ENCODE measurements at regions not wholly inside any gene's neighbourhood (a gene's known extent, or its start where the extent isn't known, plus 50 kb on each side); places are given as distances from the start of the nearest gene placed in this dataset.

DNA sequence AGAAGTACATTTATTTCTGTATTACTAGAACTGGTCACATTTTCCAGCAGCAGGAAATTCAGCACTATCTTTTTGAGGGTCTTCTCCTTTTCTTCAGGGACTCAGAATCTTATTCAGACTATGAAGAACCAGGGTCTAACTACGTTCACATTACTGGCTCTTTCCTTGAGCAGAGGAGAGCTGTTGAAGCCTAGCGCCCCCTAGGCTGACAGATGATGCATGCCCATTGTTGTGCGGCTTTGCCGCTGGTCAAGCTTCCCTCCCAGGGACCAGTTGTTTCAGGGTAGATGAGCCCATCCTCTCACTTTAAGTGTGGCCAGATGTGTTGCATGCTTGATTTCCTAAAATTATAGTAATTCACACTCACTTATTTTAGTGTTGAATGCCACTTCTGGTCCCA lies 168.2 kb upstream of the PDGFD start:
- no peak for ATAC-seq

DNA sequence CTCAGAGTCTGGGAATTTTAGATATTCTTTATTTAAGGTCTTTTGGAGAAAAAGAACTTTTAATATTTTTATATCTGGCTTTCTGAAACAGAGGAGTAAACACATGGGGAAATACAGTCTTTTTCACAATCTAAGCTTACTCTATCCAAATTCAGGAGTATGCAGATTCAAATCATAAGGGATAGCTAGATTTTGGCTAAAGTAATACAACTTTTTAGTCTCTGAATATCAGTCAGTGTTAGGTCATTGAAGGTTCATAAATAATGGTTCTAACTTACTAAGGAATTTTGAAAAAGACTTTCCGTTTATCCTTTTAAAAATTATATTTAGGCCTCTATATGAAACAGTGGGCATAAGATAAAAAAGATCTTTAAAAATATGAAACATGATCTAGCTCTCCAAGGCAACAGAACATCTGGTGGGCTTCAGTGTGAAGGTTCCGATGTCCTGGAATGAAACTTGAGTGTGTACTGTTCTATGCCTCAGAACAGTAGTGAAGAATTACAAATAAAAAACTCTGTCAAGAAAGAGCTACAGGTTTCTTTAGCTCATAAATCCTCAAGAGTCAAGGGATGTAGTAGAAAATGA lies 165.2 kb upstream of the PDGFD start:
- ATAC-seq = no peak

- no peak for ATAC-seq
These were observed 164.6 kb upstream of the PDGFD start for GRCh38 chr11:104328512-104328907.

- no peak for ATAC-seq
These were observed 164.0 kb upstream of the PDGFD start for GRCh38 chr11:104327861-104328511.

- ATAC-seq = no peak
These were observed 161.1 kb upstream of the PDGFD start for GRCh38 chr11:104325093-104325492.

- ATAC-seq = no peak
These were observed 160.3 kb upstream of the PDGFD start for GRCh38 chr11:104324276-104324675.

GRCh38 chr11:104323841-104324240 lies 159.9 kb upstream of the PDGFD start:
- no peak for ATAC-seq

- ATAC-seq = no peak
These were observed 158.7 kb upstream of the PDGFD start for GRCh38 chr11:104322696-104323095.

GRCh38 chr11:104320956-104321355 lies 157.0 kb upstream of the PDGFD start:
- ATAC-seq = no peak

DNA sequence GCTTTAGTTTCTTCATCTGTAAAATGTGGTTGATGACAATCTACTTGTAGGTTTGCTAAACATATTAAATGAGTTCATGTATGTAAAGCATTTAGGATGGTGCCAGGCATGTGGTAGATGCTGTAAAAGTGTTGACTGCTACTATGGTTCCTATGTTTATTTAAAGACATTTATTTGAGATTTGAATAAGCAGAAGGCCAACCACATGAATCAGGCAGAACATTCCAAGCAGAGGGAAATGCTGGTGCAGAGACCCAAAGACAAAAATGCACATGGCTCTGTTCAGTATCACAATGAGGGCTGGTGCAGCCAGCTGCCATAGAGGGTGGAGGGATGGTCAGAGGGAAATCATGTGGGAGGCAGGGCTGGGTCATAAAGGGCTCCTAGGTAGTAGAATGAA lies 156.2 kb upstream of the PDGFD start:
- ATAC-seq = no peak

- ATAC-seq = no peak
These were observed 155.4 kb upstream of the PDGFD start for GRCh38 chr11:104319396-104319795.

- no peak for ATAC-seq
These were observed 143.0 kb upstream of the PDGFD start for GRCh38 chr11:104306862-104307474.

DNA sequence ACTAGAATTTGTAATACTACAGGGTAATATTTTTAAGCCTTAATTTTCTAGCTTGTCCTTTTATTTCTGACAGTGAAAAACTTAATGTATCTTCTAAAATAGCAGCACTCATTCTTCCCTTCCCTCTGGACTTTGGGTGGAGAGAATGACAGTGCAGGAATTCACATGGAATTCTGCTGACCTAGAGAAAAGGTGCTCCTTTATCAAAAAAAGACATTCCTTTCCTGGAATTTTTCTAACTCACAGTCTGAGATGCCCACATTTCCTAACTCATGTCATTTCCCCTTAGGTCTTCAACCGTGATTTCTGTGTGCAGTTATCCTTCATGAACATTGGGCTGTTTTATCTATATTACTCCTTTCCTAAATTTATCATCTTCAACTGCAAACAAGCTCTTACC lies 137.8 kb upstream of the PDGFD start:
- ATAC-seq = no peak

DNA sequence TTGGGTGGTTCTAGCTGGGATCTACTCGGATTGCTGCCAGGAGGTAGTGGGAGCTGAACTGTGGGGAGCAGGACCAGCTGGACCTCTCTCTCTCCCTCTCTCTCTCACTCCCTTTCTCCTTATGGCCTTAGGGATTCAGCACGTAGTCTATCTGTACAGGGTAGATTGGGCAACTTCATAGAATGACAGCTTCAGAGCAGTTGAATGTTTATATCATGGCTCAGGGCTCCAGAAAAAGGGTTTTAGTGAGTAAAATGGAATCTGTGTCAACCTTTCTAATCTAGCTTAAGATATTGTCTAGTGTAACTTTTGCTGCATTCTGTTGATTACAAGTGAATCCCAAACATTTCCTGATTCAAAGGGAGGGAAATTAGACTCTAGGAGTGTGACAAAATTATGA lies 127.7 kb upstream of the PDGFD start:
- ATAC-seq = no peak

DNA sequence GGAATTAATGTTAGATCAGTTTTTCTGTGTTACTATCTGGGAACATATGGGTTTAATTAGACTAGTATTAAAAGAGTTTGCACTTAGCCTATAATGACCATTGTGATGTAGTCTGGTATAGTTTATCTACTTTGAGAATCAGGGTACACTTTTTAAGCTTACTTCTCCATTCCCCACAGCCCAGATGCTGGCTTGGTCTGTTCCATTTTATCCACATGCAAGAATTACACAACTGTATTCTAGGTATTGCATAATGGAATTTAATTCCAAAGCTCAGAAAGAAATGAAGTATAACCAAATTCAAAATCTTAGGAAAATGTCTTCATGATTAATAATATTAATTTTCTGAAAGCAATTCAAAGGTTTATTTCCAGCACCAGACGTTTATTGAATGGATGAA lies 122.2 kb upstream of the PDGFD start:
- ATAC-seq = no peak

DNA sequence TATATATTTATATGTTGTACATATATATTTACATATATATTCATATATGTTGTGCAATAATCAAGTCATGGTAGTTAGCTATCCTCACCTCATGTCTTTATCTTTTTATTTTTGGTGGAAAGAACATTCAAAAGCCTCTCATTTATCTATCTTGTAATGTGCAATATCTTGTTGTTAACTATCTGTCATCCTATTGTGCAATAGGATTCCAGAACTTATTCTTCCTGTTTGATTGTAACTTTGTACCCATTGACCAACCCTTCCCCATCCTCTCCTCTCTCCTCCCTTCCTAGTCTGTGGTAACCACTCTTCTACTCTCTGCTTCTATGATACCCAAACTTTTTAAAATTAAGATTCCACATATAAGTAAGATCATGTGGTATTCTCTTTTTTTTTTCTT lies 115.6 kb upstream of the PDGFD start:
- no peak for ATAC-seq

DNA sequence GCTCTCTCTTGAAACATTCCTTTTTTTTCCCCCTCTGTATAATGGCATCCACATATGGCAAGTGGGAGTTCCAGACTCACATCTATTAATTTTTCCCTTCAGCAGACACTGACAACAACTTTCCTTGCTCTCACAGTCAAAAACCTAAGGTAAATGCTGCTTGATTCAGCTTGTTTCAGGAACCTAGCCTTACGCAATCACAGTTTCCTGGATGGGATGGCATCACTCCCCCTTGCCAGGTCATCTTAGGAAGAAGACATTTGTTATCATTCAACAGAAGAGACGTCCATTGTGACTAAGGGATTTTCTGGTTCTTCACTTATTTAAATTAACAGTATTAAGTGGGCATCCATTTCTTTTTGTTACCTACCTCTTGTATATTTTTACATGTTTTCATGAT lies 112.0 kb upstream of the PDGFD start:
- no peak for ATAC-seq

DNA sequence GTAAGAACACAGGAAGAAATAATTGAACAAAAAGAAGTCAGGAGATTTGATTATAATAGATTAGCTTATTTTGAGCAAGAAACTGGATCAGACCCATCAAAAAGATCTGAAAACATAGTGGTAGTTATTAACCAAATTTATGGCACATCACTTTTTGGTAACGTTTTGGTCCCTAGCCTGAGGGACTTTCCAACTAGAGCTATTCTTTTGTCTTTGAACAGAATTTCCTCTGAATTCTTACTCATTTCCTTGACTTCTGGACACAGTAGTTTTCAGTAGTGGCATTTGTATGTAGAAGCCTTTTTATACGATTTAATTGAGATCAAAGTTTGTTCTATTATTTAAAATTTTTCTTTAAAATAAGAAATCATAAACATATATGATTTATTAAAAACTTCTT lies 96.5 kb upstream of the PDGFD start:
- no peak for ATAC-seq

GRCh38 chr11:104259121-104259610 lies 95.2 kb upstream of the PDGFD start:
- ATAC-seq = no peak

- no peak for ATAC-seq
These were observed 92.6 kb upstream of the PDGFD start for GRCh38 chr11:104256525-104256924.

GRCh38 chr11:104254347-104254746 lies 90.4 kb upstream of the PDGFD start:
- peak; percentile 44 for ATAC-seq

- no peak for ATAC-seq
These were observed 82.6 kb upstream of the PDGFD start for GRCh38 chr11:104246590-104246989.

GRCh38 chr11:104238916-104239315 lies 75.0 kb upstream of the PDGFD start:
- no peak for ATAC-seq

DNA sequence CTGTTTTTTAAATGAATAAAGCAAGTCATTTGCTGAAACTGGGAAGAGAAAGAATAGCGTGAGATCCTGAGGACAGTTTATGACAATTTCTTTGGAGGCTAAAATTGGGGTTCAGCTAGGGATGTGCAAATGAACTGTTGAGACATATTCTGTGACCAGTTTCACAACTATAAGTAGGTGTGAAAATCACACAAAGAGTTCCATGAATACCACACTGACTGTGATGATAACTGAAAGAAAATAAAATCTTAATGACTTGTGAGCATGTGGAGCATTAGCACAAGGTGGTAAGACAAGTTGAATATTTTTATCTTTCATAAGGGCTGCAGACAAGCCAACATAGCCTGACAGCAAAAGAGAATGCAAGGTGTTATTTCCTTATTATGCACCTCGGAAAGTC lies 61.1 kb upstream of the PDGFD start:
- no peak for ATAC-seq
